Stimulated activated naive B cell treated with anti-CD40 and anti-IgM and Interleukin-4, amounts not matched to agents 10 μg/mL and 1 μg/mL and 100 μg/mL, for 72 hours (primary cell): ENCODE measurements at regions not wholly inside any gene's neighbourhood (a gene's known extent, or its start where the extent isn't known, plus 50 kb on each side); places are given as distances from the start of the nearest gene placed in this dataset.

ENCODE experiments used
- ATAC-seq, 2 donors: fragments of 150-1000 bp; cut with Tn5 transposase; replicated peaks; 2 replicates each; pipeline ENCODE4 v1.10.0; 2021; ENCODE audit warnings: moderate library complexity in 1 of 2
- DNase-seq: peaks from one replicate; pipeline ENCODE4 v3.0.0; 2021
- H3K27ac Mint-ChIP-seq: one replicate; pipeline ENCODE4 v1.8.0; 2022; ENCODE audit warnings: mild to moderate bottlenecking, mixed read lengths
- H3K27me3 Mint-ChIP-seq, 2 donors: one replicate each; pipeline ENCODE4 v1.8.0; 2022; ENCODE audit warnings: mixed read lengths in 2 of 2
- H3K36me3 Mint-ChIP-seq, 2 donors: one replicate each; pipeline ENCODE4 v1.8.0; 2022; ENCODE audit warnings: mixed read lengths in 2 of 2, mild to moderate bottlenecking in 1 of 2
- H3K4me1 Mint-ChIP-seq, 2 donors: one replicate each; pipeline ENCODE4 v1.8.0; 2022; ENCODE audit warnings: mixed read lengths in 2 of 2, mild to moderate bottlenecking in 1 of 2
- H3K4me3 Mint-ChIP-seq, 2 donors: one replicate each; pipeline ENCODE4 v1.8.0; 2022; ENCODE audit warnings: mild to moderate bottlenecking in 2 of 2, mixed read lengths in 2 of 2, moderate library complexity in 1 of 2
- H3K9me3 Mint-ChIP-seq, 2 donors: one replicate each; pipeline ENCODE4 v1.8.0; 2022; ENCODE audit warnings: mixed read lengths in 2 of 2, mild to moderate bottlenecking in 1 of 2

DNA sequence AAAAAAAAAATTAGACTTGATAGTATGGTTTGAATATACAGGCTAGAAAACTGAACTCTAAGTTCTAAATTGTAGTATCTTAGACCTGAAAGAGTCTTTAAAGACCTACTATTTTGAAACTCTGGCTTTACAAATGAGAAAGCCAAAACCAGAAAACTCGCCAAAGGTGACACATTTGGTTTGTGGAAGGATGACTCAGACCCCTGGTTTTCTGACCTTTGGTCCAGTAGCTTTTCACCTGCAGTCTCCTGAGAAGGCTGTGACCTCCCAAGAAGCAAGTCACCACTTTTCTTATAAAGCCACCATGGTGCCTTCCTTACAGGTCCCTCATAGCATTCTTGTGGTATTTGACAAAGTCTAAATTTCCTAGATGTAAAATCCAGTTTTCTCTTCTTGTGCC, 102.1 kb upstream of the CEP78 start:
- H3K36me3 Mint-ChIP-seq = peaks cover 3% of the 10 kb centered on the region in 2 donors
- peaks cover 5 to 8% of the 10 kb centered on the region in 2 donors for H3K4me1 Mint-ChIP-seq
- no peak for DNase-seq
- ATAC-seq = peak; percentile 41 to 51
- peaks cover 15 to 19% of the 10 kb centered on the region in 2 donors for H3K27me3 Mint-ChIP-seq
- peaks cover 4% of the 10 kb centered on the region in 2 donors for H3K9me3 Mint-ChIP-seq
- H3K27ac Mint-ChIP-seq = no peak overlapping the region
- H3K4me3 Mint-ChIP-seq = no peak overlapping the region

DNA sequence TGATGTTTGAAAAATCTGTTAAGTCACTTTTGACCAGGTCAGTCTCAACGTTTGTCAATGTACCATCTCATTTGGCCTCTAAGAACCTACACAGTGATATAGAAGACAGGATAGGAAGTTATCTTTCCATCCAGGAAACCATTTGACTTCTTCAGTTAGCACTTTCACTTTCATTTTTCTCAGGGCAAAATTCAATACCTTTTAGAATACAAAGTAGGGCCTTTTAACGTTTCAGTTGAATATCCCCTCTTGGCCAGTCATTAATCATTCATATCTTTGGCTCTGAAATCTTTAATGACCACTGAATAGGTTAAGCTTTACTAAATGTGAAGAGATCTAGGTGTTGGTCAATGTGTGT, 101.1 kb upstream of the GNAQ start:
- DNase-seq = no peak
- peaks cover 5 to 8% of the 10 kb centered on the region in 2 donors for H3K4me1 Mint-ChIP-seq
- H3K4me3 Mint-ChIP-seq = no peak overlapping the region
- peaks cover 24 to 26% of the 10 kb centered on the region in 2 donors for H3K27me3 Mint-ChIP-seq
- no peak overlapping the region for H3K27ac Mint-ChIP-seq
- peaks cover 2% of the 10 kb centered on the region in 2 donors for H3K36me3 Mint-ChIP-seq
- H3K9me3 Mint-ChIP-seq = peaks cover 2 to 3% of the 10 kb centered on the region in 2 donors
- ATAC-seq = no peak

DNA sequence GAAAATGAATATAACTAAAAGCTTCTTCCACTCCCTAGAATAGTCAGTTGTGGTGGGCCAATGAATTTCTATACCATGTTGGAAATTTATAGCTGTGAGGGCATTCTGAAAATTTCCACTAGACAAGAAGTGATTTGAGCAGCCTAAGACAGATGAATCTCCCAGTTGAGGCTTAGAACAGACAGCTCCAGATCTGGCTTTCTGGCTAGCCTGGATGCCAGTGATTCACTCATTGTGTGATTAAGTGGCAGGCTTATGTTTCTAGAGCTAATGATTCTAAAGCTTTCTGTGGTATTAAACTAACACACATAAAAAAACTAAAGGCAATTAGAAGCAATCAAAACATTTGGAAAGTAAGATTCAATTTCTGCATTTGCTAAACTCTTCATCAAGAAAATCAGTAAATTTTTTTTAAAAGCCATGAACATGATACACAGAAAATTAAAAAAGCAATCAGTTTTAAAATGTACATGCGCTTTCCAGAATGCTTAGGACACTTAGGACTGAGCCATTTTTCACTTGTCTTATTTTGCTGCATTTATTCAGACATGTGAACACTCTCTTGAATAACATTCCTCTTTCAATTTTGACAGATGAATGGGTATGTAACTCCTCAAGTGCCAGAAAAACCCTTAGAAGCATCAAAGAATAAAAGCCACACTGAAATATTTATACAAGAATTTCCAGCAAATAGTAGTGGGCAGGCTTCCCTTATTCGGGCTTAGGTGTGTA, 100.5 kb upstream of the GNAQ start:
- Mint-ChIP-seq H3K4me3 (no peak overlapping the region), H3K9me3 (no peaks in the 10 kb centered on the region), H3K27me3 (peaks cover 28 to 31% of the 10 kb centered on the region in 2 donors), H3K4me1 (peaks cover 5 to 8% of the 10 kb centered on the region in 2 donors), H3K36me3 (no peaks in the 10 kb centered on the region), H3K27ac (no peak overlapping the region)
- DNase-seq (no peak), ATAC-seq (no peak)

DNA sequence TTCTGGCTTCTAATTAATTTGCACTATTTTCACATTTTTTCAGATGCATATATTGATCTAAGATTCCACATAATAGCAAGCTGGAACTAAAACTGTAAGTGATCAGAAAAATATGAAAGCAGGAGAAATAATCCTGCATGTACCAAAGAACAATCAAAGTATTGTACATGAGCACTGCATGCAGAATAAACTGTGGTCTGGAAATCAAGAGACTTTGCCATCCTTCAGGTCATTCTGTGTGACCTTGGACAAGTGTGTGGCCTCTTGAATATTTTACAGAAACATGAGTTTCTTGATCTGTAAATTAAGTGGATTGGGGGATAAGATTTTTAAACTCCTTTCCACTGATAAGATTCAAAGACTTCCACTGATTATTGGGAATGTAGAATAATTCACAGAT, 99.2 kb upstream of the GNAQ start:
- H3K27me3 Mint-ChIP-seq = peaks cover 28 to 40% of the 10 kb centered on the region in 2 donors
- no peak overlapping the region for H3K27ac Mint-ChIP-seq
- H3K9me3 Mint-ChIP-seq = no peaks in the 10 kb centered on the region
- peaks cover 5 to 8% of the 10 kb centered on the region in 2 donors for H3K4me1 Mint-ChIP-seq
- H3K4me3 Mint-ChIP-seq = no peak overlapping the region
- H3K36me3 Mint-ChIP-seq = no peaks in the 10 kb centered on the region
- ATAC-seq (no peak), DNase-seq (no peak)

DNA sequence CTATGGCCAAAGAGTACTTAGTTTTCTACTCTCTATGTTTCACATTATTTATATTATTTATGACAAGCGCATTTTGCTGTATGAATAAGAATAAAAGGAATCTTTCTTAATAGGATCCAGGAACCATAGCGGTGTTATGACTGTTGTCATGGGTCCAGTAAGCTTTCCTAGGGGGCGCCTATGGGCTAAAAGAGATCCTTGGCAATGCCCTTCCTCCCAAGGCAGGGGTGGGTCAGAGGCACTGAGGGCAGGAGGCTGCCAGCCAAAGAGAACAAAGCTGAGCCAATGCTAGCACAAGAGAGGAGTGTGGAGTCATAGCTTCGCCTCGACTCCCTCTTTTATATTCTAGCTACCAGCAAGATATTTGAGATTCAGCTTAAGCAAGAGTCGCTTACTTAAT, 98.4 kb upstream of the GNAQ start:
- Mint-ChIP-seq H3K4me3 (no peak overlapping the region), H3K4me1 (peaks cover 5 to 8% of the 10 kb centered on the region in 2 donors), H3K9me3 (no peaks in the 10 kb centered on the region), H3K27ac (no peak overlapping the region), H3K27me3 (peaks cover 29 to 42% of the 10 kb centered on the region in 2 donors), H3K36me3 (no peaks in the 10 kb centered on the region)
- ATAC-seq (no peak), DNase-seq (no peak)

DNA sequence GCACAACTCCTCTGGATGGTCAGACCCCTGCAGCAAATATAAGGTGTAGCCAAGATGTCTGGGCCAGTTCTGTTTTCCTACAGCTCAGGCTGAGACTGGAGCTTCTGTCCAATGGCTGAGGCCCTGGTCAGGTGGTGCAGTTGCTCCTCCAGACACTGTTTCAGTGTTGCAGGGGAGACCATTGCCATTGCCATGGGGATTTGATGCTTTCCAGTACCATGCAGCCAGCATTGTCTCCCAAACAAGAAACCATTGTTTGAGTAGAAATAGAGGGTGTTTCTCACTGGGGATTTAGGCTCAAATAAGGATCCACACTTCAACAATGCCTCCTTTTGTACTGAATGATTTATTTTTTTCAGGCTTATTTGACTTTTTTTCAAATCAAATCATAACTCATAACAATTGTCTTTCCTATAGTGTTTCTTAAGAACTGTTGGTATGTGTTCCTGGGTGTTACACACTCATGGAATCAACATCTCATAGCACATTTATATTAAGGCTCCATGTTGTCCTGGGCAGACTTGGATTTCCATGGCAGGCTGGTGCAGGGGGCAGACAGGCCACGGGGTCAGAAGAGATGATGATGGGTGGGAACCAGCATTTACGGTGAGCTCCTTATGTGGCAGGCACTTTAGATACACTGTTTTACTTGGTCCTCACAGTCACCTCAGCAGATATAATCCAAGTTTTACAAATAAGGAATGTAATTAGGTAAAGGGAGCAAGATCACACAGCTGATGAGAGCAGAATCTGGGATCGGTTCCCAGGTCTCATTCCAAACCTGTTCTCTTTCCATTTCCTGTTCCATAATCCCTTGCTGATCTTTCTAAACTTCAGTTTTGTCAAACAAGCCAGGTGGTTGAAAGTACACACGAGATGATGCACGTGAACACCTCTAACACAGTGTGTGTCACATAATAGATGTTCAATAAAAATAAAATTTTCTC, 95.9 kb upstream of the GNAQ start:
- H3K27ac Mint-ChIP-seq = no peak overlapping the region
- peaks cover 0 to 3% of the 10 kb centered on the region in 2 donors for H3K36me3 Mint-ChIP-seq
- H3K9me3 Mint-ChIP-seq = peaks cover 4% of the 10 kb centered on the region in 2 donors
- peaks cover 52 to 59% of the 10 kb centered on the region in 2 donors for H3K27me3 Mint-ChIP-seq
- DNase-seq = no peak
- ATAC-seq = no peak
- peaks cover under 1 to 3% of the 10 kb centered on the region in 2 donors for H3K4me1 Mint-ChIP-seq
- H3K4me3 Mint-ChIP-seq = no peak overlapping the region

DNA sequence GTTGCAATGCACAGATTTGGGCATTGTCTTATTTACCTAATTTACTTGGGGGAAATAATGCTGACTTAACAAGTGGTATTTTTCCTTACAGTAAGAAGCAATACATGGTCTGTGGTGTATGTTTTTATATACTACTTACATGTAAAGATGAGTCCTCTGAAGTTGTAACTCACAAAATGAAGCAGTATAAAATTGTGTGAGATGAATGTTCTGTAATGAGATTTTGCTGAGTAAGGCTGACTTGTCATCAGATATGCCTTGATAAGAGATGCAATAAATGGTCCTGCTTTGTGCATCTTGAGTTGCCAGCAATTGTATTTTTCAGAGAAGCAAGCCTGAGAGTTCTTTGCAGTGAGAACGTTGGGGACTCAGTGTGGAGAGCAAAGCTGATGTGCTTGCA, 92.2 kb upstream of the GNAQ start:
- Mint-ChIP-seq H3K36me3 (peaks cover 0 to 3% of the 10 kb centered on the region in 2 donors), H3K9me3 (peaks cover 4% of the 10 kb centered on the region in 2 donors), H3K4me1 (peaks cover 9 to 10% of the 10 kb centered on the region in 2 donors), H3K27ac (no peak overlapping the region), H3K4me3 (no peak overlapping the region), H3K27me3 (peaks cover 64 to 71% of the 10 kb centered on the region in 2 donors)
- ATAC-seq = no peak
- no peak for DNase-seq

DNA sequence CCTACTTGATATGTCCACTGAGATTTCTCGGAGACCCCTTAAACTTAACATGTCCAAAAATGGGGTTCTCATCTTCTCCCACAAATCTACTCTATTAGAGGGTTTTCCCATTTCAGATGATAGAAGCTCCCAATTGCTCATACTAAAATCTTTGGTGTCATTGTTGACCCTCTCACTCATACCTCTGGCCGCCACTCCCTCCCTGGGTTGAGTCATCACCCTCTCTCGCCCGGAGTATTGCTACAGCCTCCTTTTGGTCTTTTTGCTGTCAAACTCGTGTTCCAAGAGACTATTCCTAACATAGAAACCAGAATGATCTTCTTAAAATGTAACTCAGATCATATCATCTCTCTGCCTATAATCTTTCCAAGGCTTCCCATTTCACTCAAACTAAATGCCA, 91.0 kb upstream of the GNAQ start:
- Mint-ChIP-seq H3K4me1 (peaks cover 9 to 20% of the 10 kb centered on the region in 2 donors), H3K9me3 (peaks cover 4% of the 10 kb centered on the region in 2 donors), H3K27me3 (peaks cover 63 to 67% of the 10 kb centered on the region in 2 donors), H3K4me3 (no peak overlapping the region), H3K27ac (no peak overlapping the region), H3K36me3 (peaks cover 0 to 3% of the 10 kb centered on the region in 2 donors)
- DNase-seq (no peak), ATAC-seq (no peak)

DNA sequence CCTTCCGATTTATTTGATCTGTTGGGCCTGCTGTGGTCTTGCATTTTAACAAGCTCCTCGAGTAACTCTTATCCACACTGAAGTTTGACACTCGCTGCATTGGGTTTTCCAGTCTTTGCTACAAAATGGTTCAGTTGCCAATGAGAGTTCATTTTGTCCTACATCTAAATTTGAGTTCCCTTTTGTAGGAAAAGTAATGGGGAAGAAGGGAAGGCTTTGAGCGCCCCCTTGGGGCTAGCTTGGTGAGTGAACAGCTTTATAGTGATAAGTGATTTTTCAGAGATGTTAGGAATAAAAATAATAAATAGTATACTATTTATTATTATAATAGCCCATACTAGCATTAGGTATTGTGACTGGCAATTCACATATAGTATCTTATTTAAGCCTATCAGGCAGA, 89.9 kb upstream of the GNAQ start:
- H3K4me3 Mint-ChIP-seq = no peak overlapping the region
- peaks cover 0 to 3% of the 10 kb centered on the region in 2 donors for H3K36me3 Mint-ChIP-seq
- peaks cover 4% of the 10 kb centered on the region in 2 donors for H3K9me3 Mint-ChIP-seq
- ATAC-seq (no peak), DNase-seq (no peak)
- H3K4me1 Mint-ChIP-seq = peaks cover 9 to 20% of the 10 kb centered on the region in 2 donors
- H3K27me3 Mint-ChIP-seq = peaks cover 63 to 69% of the 10 kb centered on the region in 2 donors
- H3K27ac Mint-ChIP-seq = no peak overlapping the region

DNA sequence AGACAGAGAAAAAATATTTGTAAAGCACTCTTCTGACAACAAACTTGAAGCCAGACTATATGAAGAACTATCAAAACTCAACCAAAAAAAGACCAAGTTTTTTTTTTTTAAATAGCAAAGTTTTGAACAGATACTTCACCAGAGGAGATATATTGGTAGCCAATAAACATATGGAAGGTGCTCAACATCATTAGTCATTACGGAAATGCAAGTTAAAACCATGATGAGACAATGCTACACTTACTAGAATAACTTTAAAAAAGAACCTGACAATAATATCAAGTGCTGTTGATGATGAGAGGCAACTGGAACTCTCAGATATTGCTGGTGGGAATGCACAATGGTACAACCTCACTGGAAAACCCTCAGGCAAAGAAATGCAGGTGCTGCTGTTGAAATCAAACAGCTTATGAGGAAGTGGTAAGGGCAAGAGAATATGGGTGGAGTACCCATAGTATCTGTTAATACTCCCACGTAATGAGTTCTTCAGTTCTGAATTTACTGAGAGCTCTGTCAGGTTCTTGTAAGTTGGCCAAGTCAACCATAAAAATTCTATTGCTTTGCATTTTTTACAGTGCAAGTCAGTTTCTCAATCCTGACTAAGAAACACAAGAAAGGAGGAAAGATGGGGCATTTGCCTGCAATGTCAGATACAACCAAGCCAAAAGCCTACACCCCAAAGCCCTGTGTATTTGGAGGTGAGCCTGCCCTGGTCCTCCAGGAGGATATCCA, 87.3 kb upstream of the GNAQ start:
- H3K9me3 Mint-ChIP-seq = peaks cover 4% of the 10 kb centered on the region in 2 donors
- DNase-seq (no peak), ATAC-seq (peak; percentile 100)
- H3K4me1 Mint-ChIP-seq = peaks cover 11 to 28% of the 10 kb centered on the region in 2 donors
- peaks cover 51 to 66% of the 10 kb centered on the region in 2 donors for H3K27me3 Mint-ChIP-seq
- peaks cover 0 to 3% of the 10 kb centered on the region in 2 donors for H3K36me3 Mint-ChIP-seq
- H3K27ac Mint-ChIP-seq = no peak overlapping the region
- no peak overlapping the region for H3K4me3 Mint-ChIP-seq

DNA sequence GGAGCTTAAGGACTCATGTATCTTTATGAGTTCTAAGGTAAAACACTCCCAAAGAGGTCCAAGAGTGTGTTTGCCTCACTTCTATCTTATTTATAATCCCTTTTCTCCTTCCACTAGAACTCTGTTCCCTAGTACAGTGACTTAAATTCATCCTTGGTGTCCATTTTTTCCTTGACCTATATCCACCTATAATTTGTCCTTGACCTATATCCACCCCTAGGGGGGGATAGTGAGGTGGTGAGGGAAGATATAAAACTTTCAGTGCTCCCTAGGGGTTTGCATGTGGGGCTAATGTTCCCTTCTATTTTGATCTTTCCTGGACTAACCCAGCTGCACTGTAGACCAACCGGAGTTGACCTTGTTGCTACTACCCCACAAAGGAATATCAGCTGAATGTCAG, 83.5 kb upstream of the GNAQ start:
- Mint-ChIP-seq H3K27ac (no peak overlapping the region), H3K4me1 (peaks cover 9 to 28% of the 10 kb centered on the region in 2 donors), H3K4me3 (no peak overlapping the region), H3K36me3 (peaks cover 0 to 3% of the 10 kb centered on the region in 2 donors), H3K27me3 (peaks cover 49 to 57% of the 10 kb centered on the region in 2 donors), H3K9me3 (peaks cover 0 to 5% of the 10 kb centered on the region in 2 donors)
- ATAC-seq (no peak), DNase-seq (no peak)

DNA sequence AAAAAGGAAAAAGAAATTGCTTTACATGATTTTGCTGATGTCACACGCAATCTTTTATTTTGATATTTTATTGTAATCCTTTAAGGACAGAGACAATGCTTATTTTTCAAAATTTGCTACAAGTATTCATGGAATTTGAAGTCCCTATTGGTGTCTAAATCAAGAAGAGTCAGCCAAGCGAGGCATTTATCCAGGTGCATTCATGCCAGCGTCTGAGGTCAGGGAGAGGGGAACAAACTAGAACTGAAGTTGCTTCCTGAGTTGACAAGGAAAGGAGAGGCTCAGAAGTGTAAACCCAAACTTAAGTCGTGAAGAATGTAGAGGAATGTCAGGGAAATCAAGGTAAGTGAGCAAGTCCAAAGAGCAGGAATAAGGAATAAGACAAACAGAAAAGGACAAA, 83.0 kb upstream of the GNAQ start:
- DNase-seq (no peak), ATAC-seq (no peak)
- Mint-ChIP-seq H3K27ac (no peak overlapping the region), H3K9me3 (peaks cover 0 to 5% of the 10 kb centered on the region in 2 donors), H3K36me3 (peaks cover 0 to 3% of the 10 kb centered on the region in 2 donors), H3K4me1 (peaks cover 8 to 26% of the 10 kb centered on the region in 2 donors), H3K4me3 (no peak overlapping the region), H3K27me3 (peaks cover 49 to 62% of the 10 kb centered on the region in 2 donors)

DNA sequence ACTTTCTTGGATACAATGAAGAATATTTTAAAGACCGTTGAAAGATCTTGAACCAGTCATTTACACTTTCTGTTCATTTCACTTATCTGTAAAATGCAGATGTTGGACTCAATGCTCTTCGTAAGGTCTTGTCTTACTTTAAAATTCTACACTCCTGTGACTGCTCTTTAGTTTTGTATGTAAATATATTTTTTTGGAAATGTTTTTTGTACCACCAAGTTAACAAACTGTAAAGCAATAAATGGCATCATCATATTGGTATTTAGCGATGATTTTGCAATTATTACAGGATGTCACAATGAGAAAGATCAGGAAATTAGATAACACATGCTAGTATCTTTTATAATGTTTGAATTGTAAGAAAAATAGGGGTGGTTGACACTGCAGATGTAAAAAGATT, 80.8 kb upstream of the GNAQ start:
- ATAC-seq = no peak
- Mint-ChIP-seq H3K36me3 (peaks cover 2 to 12% of the 10 kb centered on the region in 2 donors), H3K9me3 (peaks cover 2 to 10% of the 10 kb centered on the region in 2 donors), H3K4me3 (no peak overlapping the region), H3K4me1 (peaks cover 3 to 14% of the 10 kb centered on the region in 2 donors), H3K27ac (no peak overlapping the region), H3K27me3 (peaks cover 54 to 75% of the 10 kb centered on the region in 2 donors)
- no peak for DNase-seq

DNA sequence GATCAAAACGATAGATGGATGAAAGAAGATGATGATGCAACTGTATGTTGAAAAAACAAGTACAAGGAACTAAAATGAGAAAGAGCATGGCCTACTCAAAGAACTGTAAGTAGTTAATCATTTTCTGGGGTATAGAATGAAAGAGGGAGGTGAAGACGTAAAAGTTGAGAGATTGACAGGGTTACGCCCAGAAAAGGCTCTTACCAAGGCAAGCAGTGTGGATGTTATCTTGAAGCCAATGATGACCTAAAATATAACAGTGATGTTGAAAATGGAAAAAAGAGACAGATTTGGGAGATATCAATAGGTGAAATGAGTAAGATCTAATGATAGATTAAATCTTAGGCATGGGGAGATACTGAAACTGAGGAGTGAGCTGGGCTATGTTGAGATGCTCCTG, 80.4 kb upstream of the GNAQ start:
- Mint-ChIP-seq H3K27ac (no peak overlapping the region), H3K9me3 (peaks cover 4 to 14% of the 10 kb centered on the region in 2 donors), H3K27me3 (peaks cover 54 to 75% of the 10 kb centered on the region in 2 donors), H3K4me3 (no peak overlapping the region), H3K4me1 (peaks cover 6 to 14% of the 10 kb centered on the region in 2 donors), H3K36me3 (peaks cover 2 to 16% of the 10 kb centered on the region in 2 donors)
- ATAC-seq = no peak
- DNase-seq = no peak
